Loucy (cell line): ENCODE measurements at regions not wholly inside any gene's neighbourhood (a gene's known extent, or its start where the extent isn't known, plus 50 kb on each side); places are given as distances from the start of the nearest gene placed in this dataset.
"Not testable (repeated sequence)": the region's sequence is repeated elsewhere in the genome, so short reads cannot be mapped to it uniquely, and the experiment has no call there.

Experiments used
- H2AFZ ChIP-seq: fragments of 200-600 bp; sonication (generic); 2 replicates; pipeline ENCODE4 v1.6.0; 2016; ENCODE audit warnings: antibody characterized with exemption, mild to moderate bottlenecking, low read length, moderate library complexity
- H3F3A ChIP-seq: fragments of 200-600 bp; 2 replicates; pipeline ENCODE4 v1.6.0; 2016; ENCODE audit warnings: antibody characterized with exemption, low read depth, mild to moderate bottlenecking
- H3K27me3 ChIP-seq: fragments of 200-600 bp; sonication (generic); 2 replicates; pipeline ENCODE4 v1.6.1; 2014; ENCODE audit warnings: low read length, mild to moderate bottlenecking; ENCODE audit not compliant: insufficient read depth, poor library complexity, severe bottlenecking
- H3K36me3 ChIP-seq: fragments of 200-600 bp; sonication (generic); 2 replicates; pipeline ENCODE4 v1.6.1; 2016; ENCODE audit warnings: low read length; ENCODE audit not compliant: insufficient read depth
- H3K4me1 ChIP-seq: fragments of 200-600 bp; sonication (generic); 2 replicates; pipeline ENCODE4 v1.5.1; 2014; ENCODE audit warnings: low read length, mild to moderate bottlenecking; ENCODE audit not compliant: insufficient read depth, poor library complexity, severe bottlenecking
- H3K4me2 ChIP-seq: fragments of 200-600 bp; sonication (generic); 2 replicates; pipeline ENCODE4 v1.6.0; 2014; ENCODE audit warnings: antibody characterized with exemption, low read length, low read depth, mild to moderate bottlenecking; ENCODE audit not compliant: poor library complexity, severe bottlenecking
- H3K4me3 ChIP-seq: fragments of 200-600 bp; sonication (generic); 2 replicates; pipeline ENCODE4 v1.5.1; 2014; ENCODE audit warnings: low read length, mild to moderate bottlenecking, mixed read lengths; ENCODE audit not compliant: poor library complexity, severe bottlenecking
- H3K79me2 ChIP-seq: fragments of 200-600 bp; sonication (generic); 2 replicates; pipeline ENCODE4 v1.6.1; 2014; ENCODE audit warnings: low read length; ENCODE audit not compliant: insufficient read depth
- H3K9ac ChIP-seq: fragments of 200-600 bp; sonication (generic); 2 replicates; pipeline ENCODE4 v1.6.0; 2014; ENCODE audit warnings: mild to moderate bottlenecking, low read depth, low read length, moderate library complexity; ENCODE audit not compliant: poor library complexity, severe bottlenecking
- H3K9me2 ChIP-seq: fragments of 200-600 bp; sonication (generic); replicated peaks from 2 replicates; pipeline ENCODE4 v1.6.1; 2016; ENCODE audit warnings: low read depth, low read length, mixed read lengths
- H3K9me3 ChIP-seq: fragments of 200-600 bp; sonication (generic); 2 replicates; pipeline ENCODE4 v1.6.1; 2014; ENCODE audit warnings: mild to moderate bottlenecking, antibody characterized with exemption, low read length, low read depth; ENCODE audit not compliant: insufficient read depth
- H4K20me1 ChIP-seq: fragments of 200-600 bp; sonication (generic); 2 replicates; pipeline ENCODE4 v1.6.0; 2014; ENCODE audit warnings: antibody characterized with exemption, low read length, mild to moderate bottlenecking; ENCODE audit not compliant: insufficient read depth, poor library complexity, severe bottlenecking
- CTCF ChIP-seq: fragments of 200-600 bp; sonication (generic); conservative IDR thresholded peaks from 2 replicates; pipeline ENCODE4 v1.5.1; 2014; ENCODE audit warnings: mild to moderate bottlenecking, antibody characterized with exemption, low read length
- EZH2phosphoT487 ChIP-seq: fragments of 200-600 bp; IDR thresholded peaks from 2 replicates; pipeline ENCODE4 v1.6.1; 2018; ENCODE audit warnings: antibody characterized with exemption, mild to moderate bottlenecking, moderate library complexity, borderline replicate concordance

GRCh38 chr11:24411791-24412190 is 85.1 kb upstream of the LUZP2 start:
- no peaks in the 10 kb centered on the region for H3K9me2 ChIP-seq
- no peaks in the 10 kb centered on the region for H3F3A ChIP-seq

DNA sequence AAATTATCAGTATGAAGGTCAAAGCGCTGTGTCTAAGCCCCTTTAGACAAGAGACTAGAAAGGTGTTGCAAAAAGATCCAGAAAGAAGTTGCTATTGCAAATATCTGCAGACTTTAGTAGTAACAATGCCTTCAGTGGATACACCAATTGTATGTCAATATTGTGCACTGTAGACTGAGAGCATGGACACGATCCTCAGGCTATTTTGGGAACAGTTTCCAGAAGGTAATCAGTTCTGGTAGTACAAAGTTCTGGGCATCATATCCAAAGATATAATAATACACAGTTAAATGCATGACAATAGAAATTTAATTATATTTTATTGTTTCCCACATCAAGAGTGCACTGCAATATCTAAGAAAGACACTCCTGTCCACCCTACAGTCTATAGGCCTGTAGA is 84.1 kb upstream of the LUZP2 start:
- Histone ChIP-seq H3K79me2 (no peaks in the 10 kb centered on the region), H3K36me3 (no peaks in the 10 kb centered on the region), H3F3A (no peaks in the 10 kb centered on the region), H2AFZ (no peak overlapping the region), H3K4me1 (no peaks in the 10 kb centered on the region), H4K20me1 (no peaks in the 10 kb centered on the region), H3K9me3 (no peaks in the 10 kb centered on the region), H3K27me3 (no peaks in the 10 kb centered on the region), H3K4me2 (no peak overlapping the region), H3K9me2 (no peaks in the 10 kb centered on the region), H3K9ac (no peak overlapping the region), H3K4me3 (no peak overlapping the region)
- TF ChIP-seq CTCF (no peak), EZH2phosphoT487 (no peak)

More at GRCh38 chr11:24411791-24412190, 85.1 kb upstream of the LUZP2 start:
- no peak overlapping the region for H3K4me2 ChIP-seq
- no peaks in the 10 kb centered on the region for H3K36me3 ChIP-seq
- H2AFZ ChIP-seq: no peak overlapping the region
- no peaks in the 10 kb centered on the region for H4K20me1 ChIP-seq
- no peaks in the 10 kb centered on the region for H3K27me3 ChIP-seq
- H3K9me3 ChIP-seq: no peaks in the 10 kb centered on the region
- H3K79me2 ChIP-seq: no peaks in the 10 kb centered on the region
- no peak overlapping the region for H3K9ac ChIP-seq
- TF ChIP-seq EZH2phosphoT487 (no peak), CTCF (no peak)
- no peak overlapping the region for H3K4me3 ChIP-seq
- no peaks in the 10 kb centered on the region for H3K4me1 ChIP-seq

GRCh38 chr11:24413391-24413790 is 83.5 kb upstream of the LUZP2 start:
- H2AFZ ChIP-seq: no peak overlapping the region

GRCh38 chr11:24415955-24416636 is 80.8 kb upstream of the LUZP2 start:
- H3K79me2 ChIP-seq, H3F3A ChIP-seq, H3K36me3 ChIP-seq, H3K9me3 ChIP-seq, H3K4me3 ChIP-seq, H3K4me1 ChIP-seq, H3K27me3 ChIP-seq, H3K9me2 ChIP-seq, H2AFZ ChIP-seq, H4K20me1 ChIP-seq, H3K4me2 ChIP-seq, H3K9ac ChIP-seq: not testable (repeated sequence)

More at GRCh38 chr11:24413391-24413790, 83.5 kb upstream of the LUZP2 start:
- Histone ChIP-seq H3K4me1 (no peaks in the 10 kb centered on the region), H3K4me2 (no peak overlapping the region), H3F3A (no peaks in the 10 kb centered on the region), H3K36me3 (no peaks in the 10 kb centered on the region), H3K4me3 (no peak overlapping the region), H3K9me3 (no peaks in the 10 kb centered on the region), H3K79me2 (no peaks in the 10 kb centered on the region), H4K20me1 (no peaks in the 10 kb centered on the region), H3K9me2 (no peaks in the 10 kb centered on the region), H3K9ac (no peak overlapping the region), H3K27me3 (no peaks in the 10 kb centered on the region)
- TF ChIP-seq EZH2phosphoT487: no peak
- no peak for TF ChIP-seq CTCF
